GM13977 (cell line): ENCODE measurements at regions not wholly inside any gene's neighbourhood (a gene's known extent, or its start where the extent isn't known, plus 50 kb on each side); places are given as distances from the start of the nearest gene placed in this dataset.

Experiments
- DNase-seq: peaks from one replicate; pipeline ENCODE4 v3.0.0; 2012; ENCODE audit warnings: low spot score
- CTCF ChIP-seq: IDR thresholded peaks from 2 replicates; pipeline ENCODE4 v1.5.1; 2012; ENCODE audit warnings: mild to moderate bottlenecking, control low read depth; ENCODE audit not compliant: insufficient read depth; ENCODE audit errors: extremely low read depth, missing control alignments
- in situ Hi-C: fragments of 300-500 bp; cut with MboI; formaldehyde crosslinking; loops from one replicate; pipeline ENCODE4 v1.12.0; 2022; ENCODE audit warnings: low sequenced_read_pairs, low pct_unique_long_range_greater_than_20kb, mixed read lengths, inconsistent platforms; ENCODE audit not compliant: unreplicated experiment

GRCh38 chr1:222020553-222020952 is 278.7 kb upstream of the DUSP10 start:
- in situ Hi-C loops = no loop called here
- TF ChIP-seq CTCF = no peak
- no peak for DNase-seq

GRCh38 chr1:222019029-222019428 is 277.1 kb upstream of the DUSP10 start:
- in situ Hi-C loops = no loop called here
- TF ChIP-seq CTCF = no peak
- DNase-seq = no peak

GRCh38 chr1:222018041-222018440 is 276.2 kb upstream of the DUSP10 start:
- no peak for TF ChIP-seq CTCF
- in situ Hi-C loops = no loop called here
- no peak for DNase-seq

- TF ChIP-seq CTCF = no peak
- no peak for DNase-seq
- in situ Hi-C loops = no loop called here
These were observed 273.8 kb upstream of the DUSP10 start for GRCh38 chr1:222015686-222016085.

- TF ChIP-seq CTCF = no peak
- in situ Hi-C loops = no loop called here
- no peak for DNase-seq
These were observed 272.1 kb upstream of the DUSP10 start for GRCh38 chr1:222014001-222014400.

GRCh38 chr1:222012816-222013215 is 270.9 kb upstream of the DUSP10 start:
- DNase-seq = no peak
- in situ Hi-C loops = no loop called here
- TF ChIP-seq CTCF = no peak

GRCh38 chr1:222010306-222010705 is 268.4 kb upstream of the DUSP10 start:
- TF ChIP-seq CTCF = no peak
- DNase-seq = no peak
- in situ Hi-C loops = no loop called here
